Midbrain (tissue), 1 donor: ENCODE measurements at regions not wholly inside any gene's neighbourhood (a gene's known extent, or its start where the extent isn't known, plus 50 kb on each side); places are given as distances from the start of the nearest gene placed in this dataset.

Source experiments
- DNase-seq: peaks from one replicate; lab custom pipeline; 2025; lab: John Stamatoyannopoulos, UW

DNA sequence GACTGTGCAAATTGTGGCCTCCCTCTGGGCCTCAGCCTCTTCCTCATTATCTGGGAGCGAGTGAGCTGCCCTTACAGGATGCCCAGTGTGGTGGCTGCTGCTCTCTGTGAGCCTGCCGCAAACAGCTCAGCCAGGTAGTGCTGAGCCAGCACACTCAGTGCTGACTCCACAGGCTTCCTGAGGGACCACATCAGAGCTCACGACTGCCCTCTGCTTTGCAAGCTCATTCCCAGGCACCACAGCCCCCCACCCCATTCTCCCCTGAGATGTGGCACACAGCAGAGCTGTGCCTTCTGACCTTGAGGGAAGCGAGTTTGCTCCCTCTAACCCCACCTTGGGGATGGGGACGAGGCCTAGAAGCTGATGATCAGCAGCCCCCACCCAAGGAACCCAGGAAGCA lies 230.5 kb upstream of the PPP2R2D start:
- DNase-seq: no peak

DNA sequence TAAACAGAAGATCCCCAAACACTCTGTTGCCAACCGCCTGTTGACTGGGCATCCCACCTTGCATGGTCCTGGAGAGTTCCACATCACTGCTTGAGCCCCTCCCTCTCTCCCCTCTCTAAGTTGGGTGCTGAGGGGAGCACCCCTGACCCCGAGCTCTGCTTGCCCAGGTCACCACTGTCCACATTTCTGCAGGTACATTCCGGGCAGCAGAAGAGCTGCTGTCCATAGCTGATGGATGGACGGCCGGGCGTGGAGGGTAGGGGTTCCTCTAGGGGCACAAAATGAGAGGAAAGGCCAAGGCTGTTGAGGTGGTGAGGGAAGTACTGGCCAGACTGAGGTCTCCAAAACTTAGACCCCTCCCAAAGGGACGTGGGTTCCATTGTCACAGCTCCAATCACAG lies 227.4 kb upstream of the PPP2R2D start:
- DNase-seq: no peak

DNA sequence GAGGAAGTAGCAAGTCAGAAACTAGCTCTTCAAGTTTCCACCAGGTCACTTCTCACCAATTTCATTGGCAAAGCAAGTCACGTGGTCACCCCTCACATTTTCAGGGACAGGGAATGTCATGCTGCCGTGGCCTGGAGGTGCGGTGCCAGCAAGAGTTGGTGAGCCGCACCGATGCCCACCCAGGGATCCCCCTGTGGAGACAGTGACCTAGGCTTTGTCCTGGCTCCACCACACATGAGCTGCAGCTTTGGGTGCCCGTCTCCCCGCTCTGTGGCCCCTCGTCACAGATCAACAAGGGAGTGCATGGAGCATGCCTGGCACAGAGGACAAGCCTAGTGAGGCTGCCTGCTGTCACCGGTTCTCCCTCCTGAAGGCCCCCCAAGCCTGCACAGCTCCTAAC lies 226.7 kb upstream of the PPP2R2D start:
- no peak for DNase-seq

DNA sequence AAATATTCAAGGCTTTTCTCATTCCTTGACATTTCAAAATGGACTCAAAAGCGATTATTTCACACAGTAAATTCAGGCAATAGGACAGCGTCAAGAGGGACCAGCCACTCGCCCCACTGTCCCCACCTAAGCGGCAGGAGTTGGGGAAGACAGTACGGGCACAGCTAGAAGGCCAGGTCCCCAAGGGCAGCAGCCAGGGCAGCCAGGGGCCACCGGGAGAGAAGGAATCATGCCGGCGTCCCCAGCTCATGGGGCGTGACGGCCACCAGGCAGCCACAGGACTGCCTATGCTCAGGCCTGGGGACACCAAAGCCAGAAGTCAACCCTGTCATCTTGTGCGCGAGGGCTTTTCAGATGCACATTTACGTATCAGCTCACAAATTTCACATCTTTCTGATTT lies 225.7 kb upstream of the PPP2R2D start:
- no peak for DNase-seq

DNA sequence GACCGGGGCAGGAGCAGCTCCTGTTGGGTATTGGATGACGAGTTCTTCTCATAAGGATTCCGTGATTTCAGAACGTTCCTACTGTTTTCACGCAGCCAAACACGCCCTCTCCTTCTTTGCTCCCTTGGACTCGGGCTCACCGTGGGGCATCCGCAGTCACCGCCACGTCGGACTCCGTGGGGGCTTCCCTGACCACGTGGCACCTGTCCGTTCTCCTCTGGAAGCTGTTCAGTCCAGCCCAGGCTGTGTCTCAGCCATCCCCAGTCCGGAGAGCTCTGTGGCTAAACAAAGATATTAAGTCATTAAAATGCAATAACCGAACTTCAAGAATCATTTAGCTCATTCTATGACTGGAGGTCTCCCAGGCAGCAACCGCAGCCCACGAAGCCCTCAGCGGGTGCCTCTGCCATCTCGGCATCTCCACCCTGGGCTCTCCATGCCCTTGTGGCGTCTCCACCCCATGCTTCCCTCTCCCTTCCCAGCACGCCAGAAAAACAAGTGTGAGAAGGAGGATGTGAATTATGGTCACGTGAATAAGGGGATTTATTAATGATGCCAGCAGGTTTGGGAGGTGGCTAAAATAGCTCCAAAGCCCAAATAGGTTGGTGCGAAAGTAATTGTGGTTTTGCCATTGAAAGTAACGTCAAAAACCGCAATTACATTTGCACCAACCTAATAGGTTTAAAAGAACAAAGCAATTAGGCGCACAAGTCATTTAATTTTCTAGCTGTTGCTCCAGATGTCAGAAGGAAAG lies 224.6 kb upstream of the PPP2R2D start:
- no peak for DNase-seq

DNA sequence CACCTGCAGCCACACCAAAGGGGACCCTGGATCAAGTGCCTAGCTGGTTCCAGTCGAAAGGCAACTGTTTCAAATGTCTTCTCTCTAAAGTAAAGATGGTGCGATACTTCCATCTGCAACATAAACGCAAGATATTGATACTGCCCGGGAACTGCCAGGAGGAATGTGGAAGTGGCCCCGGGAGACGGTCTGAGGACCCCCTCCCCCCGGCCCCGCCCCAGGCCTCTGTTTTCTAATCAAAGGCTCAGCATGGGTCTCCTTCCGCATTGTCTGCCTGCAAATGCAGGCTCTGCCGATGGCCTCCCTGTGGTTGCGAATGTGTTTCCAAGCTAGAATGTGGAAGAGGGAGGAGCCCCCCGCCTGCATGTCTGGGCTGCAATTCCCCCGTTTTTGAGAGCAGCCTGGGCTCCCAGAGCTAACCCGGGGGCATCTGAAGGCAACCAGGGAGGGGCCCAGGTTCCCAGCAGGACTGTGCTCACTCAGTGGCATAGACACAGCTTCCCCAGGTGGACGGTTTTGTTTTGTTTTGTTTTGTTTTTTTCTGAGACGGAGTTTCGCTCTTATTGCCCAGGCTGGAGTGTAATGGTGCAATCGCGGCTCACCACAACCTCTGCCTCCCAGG lies 223.9 kb upstream of the PPP2R2D start:
- no peak for DNase-seq

DNA sequence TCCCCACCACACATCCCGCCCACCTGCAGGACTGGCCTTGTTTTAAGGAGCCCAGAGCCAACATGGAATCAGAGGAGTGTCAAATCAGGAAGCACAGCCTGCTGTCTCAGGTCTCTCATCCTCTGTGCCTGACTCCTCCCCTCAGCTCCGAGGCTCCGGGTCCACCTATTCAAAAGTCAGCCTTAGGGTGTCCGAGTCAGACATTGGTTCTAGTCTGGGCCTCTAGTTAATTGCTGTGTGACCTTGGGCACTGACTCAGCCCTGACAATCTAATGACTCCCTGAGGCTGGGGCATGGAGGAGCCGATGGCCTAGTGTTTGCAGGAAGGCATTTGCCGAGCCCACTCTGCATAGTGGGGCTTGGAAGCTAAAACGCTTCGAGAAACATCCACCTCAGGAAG lies 223.1 kb upstream of the PPP2R2D start:
- DNase-seq: no peak

DNA sequence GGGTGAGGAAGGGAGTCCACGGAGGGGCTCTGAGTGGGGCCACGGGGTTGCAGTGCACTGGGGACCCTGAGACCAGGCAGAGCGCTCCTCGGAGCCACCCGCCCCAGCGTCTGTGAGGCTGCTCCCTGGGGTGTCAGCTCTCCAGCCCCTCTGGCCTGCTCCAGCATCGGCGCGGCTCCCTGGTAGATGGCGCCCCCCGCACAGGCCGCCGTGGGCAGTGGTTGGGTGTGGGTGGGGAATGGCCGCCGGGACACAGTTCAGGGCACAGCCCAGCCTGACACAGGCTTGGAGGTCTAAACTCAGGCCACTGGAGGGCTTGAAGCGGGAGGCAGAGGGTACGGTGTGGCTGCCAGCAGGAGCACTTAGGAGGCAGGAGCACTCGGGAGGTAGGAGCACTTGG lies 222.6 kb upstream of the PPP2R2D start:
- no peak for DNase-seq

DNA sequence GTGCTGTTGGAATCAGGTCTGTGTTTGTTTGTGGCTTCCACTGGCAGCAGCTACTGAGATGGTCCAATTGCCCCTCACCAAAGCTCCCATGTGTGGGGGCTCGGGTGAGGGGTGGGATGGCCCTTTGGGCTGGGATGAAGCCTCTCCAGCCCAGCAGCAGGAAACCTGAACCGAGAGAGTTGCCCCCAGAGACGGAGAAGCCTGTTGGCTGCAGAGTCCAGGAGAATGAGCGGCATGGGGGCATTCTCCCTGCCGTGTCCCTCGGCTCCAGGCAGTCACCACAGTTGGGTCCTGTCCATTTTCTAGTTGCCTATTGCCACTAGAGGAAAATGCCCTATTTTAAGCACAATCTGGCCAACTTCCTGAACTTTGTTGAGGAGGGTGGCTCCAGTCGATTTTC lies 222.2 kb upstream of the PPP2R2D start:
- no peak for DNase-seq

DNA sequence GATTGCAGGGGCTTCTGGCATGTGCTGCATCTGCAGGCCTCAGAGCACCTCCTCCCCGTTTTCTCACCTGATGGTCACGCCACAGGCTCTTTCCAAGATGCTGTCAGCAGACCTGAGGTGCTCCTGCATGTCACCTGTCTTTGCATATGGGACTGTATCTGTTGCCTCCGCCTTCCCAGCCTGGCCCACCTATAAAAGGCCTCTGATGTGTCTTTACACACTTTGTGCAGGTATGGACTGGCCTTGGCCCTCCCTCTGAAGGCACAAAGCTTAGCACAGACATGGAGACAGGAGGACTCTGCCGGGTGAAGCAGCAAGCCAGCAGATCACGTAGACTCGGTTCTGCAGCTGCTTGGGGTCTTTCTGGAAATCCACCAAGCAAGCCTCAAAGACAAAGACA lies 220.9 kb upstream of the PPP2R2D start:
- no peak for DNase-seq

DNA sequence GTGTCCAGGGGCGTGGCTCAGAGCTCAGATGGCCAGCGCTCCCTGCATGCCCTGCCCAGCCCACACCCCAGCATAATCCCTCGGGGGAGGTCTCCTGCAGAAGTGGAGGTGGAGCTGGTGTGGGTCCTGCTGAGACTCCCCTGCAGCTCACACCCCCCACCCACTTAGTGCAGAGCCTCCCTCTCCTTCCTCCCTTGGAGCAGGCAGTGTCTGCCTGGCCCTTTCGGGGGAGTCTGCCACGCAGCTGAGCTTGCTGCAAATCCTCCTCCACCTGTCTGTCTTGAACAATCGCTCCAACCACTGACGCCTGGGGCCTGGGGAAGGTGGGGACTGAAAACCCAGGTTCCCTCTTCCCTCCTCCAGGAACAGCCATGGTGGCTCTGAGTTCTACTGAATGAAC lies 219.7 kb upstream of the PPP2R2D start:
- DNase-seq: no peak

DNA sequence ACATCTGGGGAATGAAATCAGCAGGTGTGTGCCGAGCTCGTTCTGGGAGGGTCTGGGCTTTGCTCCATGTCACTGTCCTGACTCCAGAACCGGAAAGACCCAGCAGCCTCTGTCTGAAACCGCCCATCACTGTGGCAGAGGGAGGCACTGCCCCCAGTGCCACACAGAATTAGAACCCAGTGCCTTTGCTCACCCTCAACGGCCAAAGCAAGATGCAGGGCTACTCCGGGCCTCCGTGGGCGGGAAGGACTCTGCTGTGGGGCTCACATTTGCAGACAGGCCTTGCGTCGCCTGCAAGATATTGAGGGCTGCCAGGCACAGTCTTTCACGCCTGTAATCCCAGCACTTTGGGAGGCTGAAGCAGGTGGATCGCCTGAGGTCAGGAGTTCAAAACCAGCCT lies 219.2 kb upstream of the PPP2R2D start:
- no peak for DNase-seq

DNA sequence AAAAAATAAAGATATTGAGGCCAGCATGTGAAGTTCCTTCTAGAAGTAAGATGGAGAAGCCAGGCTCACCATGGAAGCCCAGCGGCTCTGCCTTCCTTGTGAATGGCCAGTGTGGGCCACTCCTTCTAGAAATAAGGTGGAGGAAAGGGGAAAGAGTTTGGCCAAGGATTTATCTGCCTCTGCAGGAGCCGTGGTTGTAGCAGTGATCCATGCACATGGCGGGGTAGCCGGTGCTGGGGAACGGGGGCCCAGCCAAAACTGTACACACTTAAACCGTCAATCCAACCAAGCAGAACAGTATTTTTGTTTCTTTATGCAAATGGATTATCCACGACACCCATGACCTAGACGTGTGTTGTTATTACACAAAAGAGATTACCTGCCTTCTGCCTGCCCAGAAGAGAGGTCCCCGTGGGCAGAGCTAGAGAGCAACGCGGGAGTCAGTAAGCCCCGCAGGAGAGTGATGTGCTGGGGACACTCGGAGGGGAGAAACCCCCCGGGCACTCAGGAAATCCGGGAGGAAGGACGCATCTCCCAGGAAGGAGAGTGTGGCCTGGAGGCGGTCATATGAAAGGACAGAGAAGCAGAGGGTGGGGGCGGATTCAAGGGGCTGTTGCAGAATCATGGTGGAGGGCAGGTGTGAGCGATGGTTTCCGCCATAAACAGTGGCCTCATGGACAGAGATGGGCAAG lies 218.4 kb upstream of the PPP2R2D start:
- DNase-seq: no peak

DNA sequence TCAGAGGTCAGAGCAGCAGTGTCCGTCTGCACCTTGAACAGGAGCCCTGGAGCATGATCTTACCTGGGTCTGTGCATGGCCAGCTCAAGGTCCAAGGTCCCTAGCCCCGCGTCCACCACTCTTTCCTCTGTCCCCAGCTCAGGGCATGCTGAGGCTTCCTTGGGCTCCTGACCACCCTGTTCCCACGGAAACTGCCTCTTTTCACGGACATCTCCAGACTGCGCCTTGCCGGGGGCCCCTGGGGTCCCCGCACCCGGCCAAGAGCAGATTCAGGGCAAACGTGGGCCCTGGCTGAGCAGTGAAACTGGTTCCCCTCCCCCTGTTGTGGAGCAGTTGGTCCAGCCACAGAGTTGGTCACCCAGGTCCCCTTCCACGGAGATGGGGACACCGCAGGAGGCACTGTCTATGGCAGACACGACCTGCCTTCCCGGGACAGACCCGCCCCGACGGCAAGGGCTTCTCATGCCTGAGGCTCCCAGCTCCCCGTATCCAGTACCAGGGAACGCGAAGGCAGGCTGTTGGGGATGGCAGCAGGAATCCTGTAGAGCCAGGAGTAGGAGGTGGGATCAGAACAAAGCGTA lies 217.4 kb upstream of the PPP2R2D start:
- no peak for DNase-seq

DNA sequence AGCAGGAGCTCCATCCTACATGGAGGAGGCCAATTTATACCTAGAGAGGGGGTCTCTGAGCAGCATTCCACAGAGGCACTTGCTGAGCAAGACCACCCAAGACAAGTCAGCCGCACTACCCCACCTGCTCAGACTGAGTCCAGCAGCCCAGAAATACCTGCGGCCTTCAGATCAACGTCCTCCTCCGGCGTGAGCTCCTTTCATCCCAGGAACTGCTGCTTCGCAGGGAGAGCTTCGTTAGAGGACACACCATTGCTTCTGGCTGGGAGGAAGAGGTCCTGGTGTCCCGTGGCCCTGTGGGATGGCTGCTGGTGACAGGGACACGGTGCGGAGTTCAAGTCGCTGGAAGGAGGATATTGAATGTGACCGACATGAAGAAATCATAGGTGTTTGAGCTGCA lies 216.9 kb upstream of the PPP2R2D start:
- DNase-seq: no peak

DNA sequence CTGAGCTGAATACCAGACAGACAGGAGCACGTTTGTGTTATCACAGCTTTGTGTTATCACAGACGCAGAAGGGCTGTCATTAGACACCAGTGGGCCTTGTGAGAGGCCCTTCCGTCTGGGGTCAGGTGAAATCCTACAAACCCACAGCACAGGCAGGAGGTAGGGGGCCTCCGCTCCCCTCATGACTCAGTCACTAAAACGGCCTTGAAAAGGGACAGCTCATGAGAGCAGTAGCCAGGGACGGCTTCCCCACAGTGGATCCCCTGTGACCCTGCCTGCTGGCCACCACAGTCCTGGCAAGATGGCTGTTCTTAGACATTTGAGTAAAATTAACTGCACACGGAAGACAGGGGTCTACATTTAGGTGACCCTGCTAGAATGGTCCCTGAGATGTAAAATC lies 215.8 kb upstream of the PPP2R2D start:
- no peak for DNase-seq

DNA sequence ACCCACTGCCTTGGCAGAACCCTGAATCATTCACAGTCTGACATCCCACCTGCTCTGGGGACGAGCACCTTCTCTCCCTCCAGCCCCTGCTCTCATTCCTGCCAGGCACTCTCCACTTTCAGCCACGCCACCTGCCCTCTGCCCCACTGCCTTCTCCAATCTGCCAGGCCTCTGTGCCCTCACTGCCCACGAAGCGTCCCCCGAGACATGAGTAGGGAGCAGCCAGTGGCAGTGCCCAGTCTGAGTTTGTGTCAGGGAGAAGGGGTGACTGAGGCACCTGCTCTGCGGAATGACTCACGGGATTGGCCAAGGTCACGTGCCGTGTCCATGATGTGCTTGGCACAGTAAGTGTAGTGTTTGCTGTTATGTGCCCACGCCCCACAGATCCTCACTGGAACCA lies 215.2 kb upstream of the PPP2R2D start:
- DNase-seq: no peak

DNA sequence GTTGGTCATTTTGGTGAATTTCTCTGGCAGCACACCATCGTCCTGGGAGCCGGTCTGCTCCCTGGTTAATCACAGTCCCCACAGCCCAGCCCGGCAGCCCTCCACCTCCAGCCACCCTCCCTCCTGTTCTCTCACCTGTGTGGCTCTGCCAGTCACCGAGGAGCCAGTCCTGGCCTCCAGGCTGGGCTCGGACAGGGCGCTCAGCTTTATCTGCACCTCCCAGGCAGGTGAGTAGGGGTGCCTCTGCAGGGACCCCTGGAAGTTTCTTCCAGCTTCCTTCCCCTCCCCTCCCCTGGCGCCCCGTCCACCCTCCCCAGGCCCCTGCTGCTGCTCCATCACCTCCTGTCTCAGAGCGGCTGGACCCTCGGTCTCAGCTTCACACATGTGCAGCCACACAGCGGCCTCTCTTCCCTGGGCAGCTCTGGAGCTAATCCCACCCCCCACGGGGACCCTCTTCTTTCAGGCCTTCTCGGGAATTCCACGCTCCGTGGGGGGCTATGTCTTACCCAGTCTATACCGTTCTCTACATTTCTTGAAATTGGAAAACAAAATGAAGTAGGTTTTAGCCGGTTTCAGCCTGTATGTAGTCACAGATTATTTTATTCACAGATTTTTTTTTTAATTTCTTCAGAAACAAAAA lies 213.9 kb upstream of the PPP2R2D start:
- DNase-seq: no peak

DNA sequence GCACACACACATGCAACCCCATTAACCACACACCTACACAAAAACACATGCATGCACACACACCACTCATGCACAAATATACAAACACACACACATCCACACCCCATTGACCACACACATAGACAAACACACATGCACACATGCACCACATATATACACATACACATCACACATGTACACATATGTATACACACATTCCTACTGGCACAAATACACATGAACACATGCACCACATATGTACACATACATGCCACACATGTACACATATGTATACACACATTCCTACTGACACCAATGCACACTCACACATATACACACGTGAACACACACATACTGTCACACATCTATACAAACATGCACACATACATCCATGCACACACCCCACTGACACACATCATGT lies 212.5 kb upstream of the PPP2R2D start:
- DNase-seq: no peak

DNA sequence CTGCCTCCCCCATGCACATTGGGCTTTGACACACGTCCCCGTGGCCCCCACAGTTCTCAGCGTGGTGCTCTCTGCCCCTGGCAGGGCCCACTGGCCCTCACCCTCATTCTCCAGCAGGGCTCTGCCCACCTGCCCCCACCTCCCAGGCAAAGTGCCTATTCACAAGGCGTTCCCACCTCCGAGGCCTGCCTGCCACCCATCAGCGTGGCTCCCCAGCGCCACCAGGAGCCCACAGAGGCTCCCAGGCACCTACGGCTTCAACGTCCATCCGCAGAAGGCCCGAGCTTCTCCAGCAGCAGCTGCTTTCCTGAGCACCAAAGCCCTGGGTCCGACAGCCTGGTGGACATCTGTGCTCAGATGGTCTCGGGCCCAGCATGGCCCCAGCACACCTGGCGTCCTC lies 211.8 kb upstream of the PPP2R2D start:
- DNase-seq: no peak

DNA sequence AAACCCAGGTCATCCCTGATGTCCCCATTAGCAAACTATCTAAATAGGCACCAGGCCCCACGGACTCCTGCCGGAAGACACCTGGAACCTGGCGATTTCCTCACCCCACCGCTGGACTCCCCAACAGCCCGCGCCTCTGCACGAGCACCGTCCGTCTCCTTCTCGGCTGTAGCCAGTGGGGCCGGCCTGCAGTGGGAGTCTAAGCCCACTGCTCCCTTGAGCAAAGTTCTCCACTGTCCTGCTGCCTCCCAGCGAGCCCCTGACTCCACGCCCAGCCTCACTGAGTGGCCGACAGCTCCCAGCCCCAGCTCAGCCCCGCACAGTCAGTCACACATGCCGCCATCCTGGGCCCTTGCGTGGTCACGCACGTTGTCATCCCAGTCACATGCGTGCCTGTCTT lies 211.3 kb upstream of the PPP2R2D start:
- DNase-seq: no peak

DNA sequence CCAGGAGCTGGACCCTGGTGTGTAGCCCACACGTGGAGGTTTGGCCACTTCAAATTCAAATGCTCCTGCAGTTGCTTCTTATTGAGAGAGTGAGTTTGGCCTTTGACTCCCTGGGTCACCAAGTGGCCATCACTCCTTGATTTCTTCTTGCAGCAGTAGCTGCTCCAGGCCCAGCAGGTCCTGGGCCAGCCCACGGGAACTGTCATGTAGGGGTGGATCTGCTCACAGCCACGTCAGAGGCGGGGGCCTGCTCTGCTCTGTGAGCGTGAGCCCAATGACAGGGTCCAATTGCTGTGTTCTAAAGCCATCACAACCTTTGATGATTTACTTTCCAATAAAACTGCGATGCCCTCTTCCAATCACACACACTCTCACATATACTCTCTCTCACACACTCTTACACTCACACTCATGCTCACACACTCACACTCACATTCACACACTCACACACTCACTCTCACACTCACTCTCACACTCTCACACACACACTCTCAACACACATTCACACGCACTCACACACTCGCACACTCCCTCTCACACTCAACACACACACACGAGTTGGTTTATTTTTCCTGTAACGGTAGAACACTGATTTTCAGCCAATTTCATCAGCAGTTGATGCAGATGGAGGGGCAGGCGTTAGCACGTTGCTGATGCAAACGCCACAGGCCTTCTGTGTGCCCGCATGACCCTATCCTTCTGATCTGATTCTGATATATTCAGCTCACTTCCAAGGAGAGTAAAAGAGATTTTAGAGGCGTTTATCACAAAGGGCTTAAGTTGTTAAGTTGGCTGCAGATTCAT lies 210.7 kb upstream of the PPP2R2D start:
- no peak for DNase-seq
